Right hindlimb (tissue), 1 donor: ENCODE measurements at regions not wholly inside any gene's neighbourhood (a gene's known extent, or its start where the extent isn't known, plus 50 kb on each side); places are given as distances from the start of the nearest gene placed in this dataset.
A peak's percentile ranks its signal among the peaks of the same experiment; 100 is the strongest.
"Not testable (repeated sequence)": the region's sequence is repeated elsewhere in the genome, so short reads cannot be mapped to it uniquely, and the experiment has no call there.

ENCODE experiments used
- DNase-seq: peaks from one replicate; pipeline ENCODE4 v3.0.0-alpha.2; 2018

DNA sequence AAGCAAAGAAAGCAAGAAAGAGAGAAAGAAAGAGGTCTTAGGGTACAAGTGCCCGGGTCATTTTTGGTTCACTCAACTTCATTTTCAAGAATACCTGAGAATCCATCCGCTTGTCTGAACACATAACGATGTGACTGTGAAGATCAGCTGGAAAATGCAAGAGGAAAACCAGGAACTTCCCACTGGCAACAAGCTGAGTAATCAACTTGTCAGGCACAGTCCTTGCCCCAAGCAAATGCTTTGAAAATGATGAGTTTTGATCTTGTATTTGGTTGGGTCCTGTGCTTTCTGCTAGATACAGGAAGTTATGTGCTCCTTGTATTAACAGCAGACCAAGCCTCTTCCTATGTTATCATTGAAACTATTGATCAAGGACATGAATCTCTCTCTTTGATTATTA, 239.1 kb downstream of the ASMT start:
- no peak for DNase-seq

DNA sequence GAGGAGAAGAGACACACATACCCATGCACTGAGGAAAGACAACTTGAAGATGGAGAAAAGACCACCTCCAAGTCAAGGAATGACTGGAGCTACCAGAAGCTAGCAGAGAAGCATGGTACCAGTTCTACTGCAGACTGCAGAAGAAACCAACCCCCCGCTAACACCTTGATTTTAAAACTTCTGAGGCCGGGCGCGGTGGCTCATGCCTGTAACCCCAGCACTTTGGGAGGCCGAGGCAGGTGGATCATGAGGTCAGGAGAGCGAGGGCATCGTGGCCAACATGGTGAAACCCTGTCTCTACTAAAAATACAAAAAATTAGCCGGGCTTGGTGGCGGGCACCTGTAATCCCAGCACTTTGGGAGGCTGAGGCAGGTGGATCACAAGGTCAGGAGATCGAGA, 240.0 kb downstream of the ASMT start:
- DNase-seq, result not testable (repeated sequence)

DNA sequence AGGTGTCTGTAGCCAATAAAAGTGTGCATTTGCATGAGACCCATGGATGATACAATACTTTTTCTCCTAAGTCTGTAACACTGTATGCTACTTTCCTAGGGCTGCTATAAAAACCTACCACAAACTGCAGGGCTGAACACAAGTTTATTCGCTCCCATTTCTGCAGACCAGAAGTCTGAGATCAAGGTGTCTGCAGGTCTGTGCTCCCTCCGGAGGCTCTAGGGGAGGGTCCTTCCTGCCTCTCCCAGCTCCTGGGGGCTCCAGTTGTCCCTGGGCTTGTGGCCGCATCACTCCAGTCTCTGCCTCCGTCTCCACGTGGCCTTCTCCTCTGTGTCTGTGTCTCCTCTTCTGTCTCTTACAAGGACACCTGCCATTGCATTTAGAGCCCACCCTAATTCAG, 244.4 kb downstream of the ASMT start:
- not testable (repeated sequence) for DNase-seq

GRCh38 chrX:1860936-1861594, 246.2 kb downstream of the ASMT start:
- DNase-seq, result peak; percentile 20

DNA sequence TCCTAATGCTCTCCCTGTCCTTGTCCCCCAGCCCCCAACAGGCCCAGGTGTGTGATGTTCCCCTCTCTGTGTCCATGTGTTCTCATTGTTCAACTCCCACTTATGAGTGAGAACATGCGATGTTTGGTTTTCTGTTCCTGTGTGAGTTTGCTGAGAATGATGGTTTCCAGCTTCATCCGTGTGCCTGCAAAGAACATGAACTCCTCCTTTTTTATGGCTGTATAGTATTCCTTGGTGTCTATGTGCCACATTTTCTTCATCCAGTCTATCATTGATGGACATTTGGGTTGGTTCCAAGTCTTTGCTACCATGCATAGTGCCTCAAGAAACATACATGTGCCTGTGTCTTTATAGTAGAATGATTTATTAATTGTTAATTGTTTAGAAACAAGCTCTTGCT, 249.1 kb downstream of the ASMT start:
- DNase-seq, result not testable (repeated sequence)

GRCh38 chrX:1870421-1870820, 255.6 kb downstream of the ASMT start:
- no peak for DNase-seq

DNA sequence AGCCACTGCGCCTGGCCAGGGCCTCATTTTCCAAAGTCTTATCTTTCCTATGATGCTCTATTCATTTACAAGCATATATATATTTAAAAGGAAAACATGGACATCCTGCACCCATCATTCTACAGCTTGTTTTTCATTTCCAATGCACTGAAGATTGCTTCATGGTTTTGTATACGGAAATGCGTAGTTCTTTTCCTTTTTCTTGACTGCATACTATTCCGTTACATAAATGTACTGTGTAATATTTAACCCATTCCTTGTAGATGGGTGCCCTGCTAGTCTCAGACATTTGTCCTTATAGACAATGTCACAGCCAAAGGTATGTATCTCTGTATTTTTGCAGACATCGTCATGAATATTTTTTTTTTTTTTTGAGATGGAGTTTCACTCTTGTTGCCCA, 257.0 kb downstream of the ASMT start:
- no peak for DNase-seq

DNA sequence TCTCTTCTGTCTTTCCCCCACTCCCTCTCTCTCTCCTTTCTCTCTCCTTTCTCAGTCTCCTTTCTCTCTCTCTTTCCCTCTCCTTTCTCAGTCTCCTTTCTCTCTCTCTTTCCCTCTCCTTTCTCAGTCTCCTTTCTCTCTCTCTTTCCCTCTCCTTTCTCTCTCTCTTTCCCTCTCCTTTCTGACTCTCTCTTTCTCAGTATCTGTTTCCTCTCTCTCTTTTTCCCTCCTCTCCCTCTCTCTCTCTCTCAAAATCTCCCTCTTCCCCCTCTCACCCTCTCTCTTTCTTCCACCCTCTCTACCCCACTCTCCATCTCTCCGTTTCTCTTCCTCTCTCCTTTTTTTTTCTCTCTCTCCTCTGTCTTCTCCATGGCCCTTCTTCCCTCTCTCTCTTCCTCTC, 258.8 kb downstream of the ASMT start:
- no peak for DNase-seq

GRCh38 chrX:1874416-1874815, 259.6 kb downstream of the ASMT start:
- DNase-seq, result no peak

- no peak for DNase-seq
Measured at GRCh38 chrX:1874899-1875298, 260.0 kb downstream of the ASMT start.

DNA sequence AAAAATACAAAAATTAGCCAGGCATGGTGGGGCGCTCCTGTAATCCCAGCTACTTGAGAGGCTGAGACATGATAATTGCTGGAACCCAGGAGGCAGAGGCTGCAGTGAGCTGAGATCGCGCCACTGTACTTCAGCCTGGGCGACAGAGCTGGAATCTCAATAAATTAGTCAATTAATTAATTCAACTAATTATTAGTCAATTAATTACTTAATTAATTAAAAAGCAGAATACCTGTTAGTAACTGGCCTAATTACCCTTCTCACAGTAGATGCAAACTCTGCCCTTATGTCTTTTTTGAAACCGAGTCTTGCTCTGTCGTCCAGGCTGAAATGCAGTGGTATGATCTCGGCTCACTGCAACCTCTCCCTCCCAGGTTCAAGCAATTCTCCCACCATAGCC, 261.2 kb downstream of the ASMT start:
- DNase-seq, result no peak

- no peak for DNase-seq
Measured at GRCh38 chrX:1877780-1878179, 262.9 kb downstream of the ASMT start.

DNA sequence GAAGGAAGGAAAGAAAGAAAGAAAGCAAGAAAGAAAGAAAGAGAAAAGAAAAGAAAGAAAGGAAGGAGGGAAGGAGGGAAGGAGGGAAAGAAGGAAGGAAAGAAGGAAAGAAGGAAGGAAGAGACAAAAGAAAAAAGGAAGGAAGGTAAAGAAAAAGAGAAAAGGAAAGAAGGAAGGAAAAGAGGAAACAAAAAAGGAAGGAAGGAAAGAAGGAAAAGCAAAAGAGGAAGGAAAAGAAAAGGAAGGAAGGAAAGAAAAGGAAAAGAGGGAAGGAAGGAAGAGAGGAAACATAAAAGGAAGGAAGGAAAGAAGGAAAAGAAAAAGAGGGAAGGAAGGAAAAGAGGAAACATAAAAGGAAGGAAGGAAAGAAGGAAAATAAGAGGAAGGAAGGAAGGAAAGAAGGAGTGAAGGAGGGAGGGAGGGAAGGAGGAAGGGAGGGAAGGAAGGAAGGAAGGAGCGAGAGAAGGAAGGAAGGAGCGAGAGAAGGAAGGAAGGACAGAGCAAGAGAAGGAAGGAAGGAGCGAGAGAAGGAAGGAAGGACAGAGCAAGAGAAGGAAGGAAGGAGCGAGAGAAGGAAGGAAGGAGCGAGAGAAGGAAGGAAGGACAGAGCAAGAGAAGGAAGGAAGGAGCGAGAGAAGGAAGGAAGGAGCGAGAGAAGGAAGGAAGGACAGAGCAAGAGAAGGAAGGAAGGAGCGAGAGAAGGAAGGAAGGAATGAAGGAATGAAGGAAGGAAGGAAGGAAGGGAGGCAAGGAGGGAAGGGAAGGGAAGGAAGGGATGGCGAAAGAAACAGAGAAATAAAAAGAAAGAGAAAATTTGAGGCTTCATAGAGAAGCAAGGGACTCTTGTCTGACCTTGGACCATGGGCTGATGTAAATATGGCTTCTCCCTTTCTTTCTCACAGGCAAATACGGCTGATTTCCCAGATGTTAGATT, 266.3 kb downstream of the ASMT start:
- DNase-seq, result not testable (repeated sequence)

- DNase-seq, result no peak
Measured at GRCh38 chrX:1883772-1884171, 268.9 kb downstream of the ASMT start.

GRCh38 chrX:1884446-1884845, 269.6 kb downstream of the ASMT start:
- no peak for DNase-seq

GRCh38 chrX:1885116-1885515, 270.3 kb downstream of the ASMT start:
- no peak for DNase-seq

- DNase-seq, result not testable (repeated sequence)
Measured at GRCh38 chrX:1888305-1888704, 273.4 kb downstream of the ASMT start.

GRCh38 chrX:1894026-1894294, 279.1 kb downstream of the ASMT start:
- DNase-seq, result no peak

- DNase-seq, result peak; percentile 21
Measured at GRCh38 chrX:1894740-1895139, 279.9 kb downstream of the ASMT start.

DNA sequence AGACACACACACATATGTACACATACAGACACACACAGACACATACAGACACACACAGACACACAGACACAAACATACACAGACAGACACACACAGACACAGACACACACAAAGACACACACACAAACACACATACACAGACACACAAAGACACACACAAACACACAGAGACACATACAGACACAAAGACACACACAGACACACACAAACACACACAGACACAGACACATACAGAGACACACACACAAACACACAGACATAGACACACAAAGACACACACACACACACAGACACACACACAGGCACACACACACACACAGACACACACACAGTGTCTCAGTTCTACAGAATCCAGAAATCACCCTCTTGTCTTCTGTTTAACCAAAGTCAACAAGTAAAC, 280.7 kb downstream of the ASMT start:
- no peak for DNase-seq

GRCh38 chrX:1899841-1900240, 285.0 kb downstream of the ASMT start:
- no peak for DNase-seq

GRCh38 chrX:1902901-1903235, 288.0 kb downstream of the ASMT start:
- DNase-seq, result no peak

DNA sequence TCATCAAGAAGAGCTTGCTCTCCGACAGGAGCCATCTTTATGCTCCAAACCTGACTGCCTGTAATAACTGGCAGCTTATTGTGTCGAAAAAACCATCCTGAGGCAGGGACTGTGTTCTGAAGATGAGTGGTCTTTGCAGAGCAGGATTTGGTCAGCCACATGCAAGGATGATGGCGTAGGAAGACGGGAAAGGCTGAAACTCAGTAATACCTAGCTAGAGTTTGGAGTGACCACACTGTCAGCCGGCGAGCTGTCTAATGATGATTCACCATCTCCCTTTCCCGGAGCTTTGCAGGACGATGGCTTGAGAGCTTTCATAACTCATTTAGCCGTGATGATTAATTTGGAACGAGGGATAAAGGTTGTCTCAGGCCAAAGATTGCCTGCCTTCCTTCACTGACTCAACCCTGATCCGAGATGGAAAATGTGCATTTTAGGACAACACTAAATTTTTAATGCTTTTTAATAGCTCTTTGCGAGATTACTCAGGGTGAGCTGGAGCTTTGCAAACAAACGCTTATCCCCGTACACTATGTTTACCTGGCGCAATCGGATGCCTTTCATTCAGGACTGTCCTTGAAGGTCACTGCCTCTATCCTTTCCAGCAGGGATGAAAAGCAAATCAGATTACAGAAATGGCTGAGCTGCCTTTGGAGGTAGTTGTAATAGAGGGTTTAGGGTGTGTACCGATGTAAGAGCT, 288.5 kb downstream of the ASMT start:
- no peak for DNase-seq

GRCh38 chrX:1904663-1905218, 289.9 kb downstream of the ASMT start:
- DNase-seq, result no peak
